ENCODE measurements at regions not wholly inside any gene's neighbourhood (a gene's known extent, or its start where the extent isn't known, plus 50 kb on each side); places are given as distances from the start of the nearest gene placed in this dataset.

DNA sequence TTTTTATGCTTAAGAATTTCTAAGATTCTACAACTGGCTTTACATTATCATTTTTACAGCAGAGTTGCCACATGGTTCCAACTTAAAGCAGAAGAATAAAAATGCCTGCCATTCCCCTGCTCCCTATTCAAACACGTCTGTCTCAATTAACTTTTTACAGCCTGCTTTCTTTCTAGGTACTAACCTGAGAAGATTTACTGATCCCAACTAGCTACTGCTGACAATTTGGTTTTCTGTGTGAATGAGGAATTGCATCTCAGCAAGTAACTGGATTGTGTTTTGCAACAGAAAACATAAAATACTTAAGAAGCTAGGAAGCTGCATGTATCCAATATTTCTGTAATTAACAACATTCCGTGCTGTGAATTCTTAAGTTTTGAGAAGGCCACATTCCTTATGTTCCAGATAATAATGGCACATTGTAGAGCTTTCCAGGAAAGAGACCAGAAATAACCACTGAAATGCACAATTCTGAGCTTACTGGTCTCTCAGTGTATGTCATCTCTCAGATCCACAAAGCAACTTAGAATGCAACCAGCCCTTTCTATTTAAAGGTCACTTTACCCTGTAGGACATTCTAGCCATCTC is 306.8 kb upstream of the NMUR2 start:
- no peak for TF ChIP-seq TCF12 (IDR thresholded peaks at IDR 0.05; ENCODE audit: low read depth)
- no peak for TF ChIP-seq FOXM1 (IDR thresholded peaks at IDR 0.05; ENCODE audit: borderline replicate concordance, low read depth)
- TF ChIP-seq YY1 (IDR thresholded peaks at IDR 0.05; ENCODE audit: low read depth): no peak
- TF ChIP-seq CEBPB (IDR thresholded peaks at IDR 0.05): no peak
- TF ChIP-seq, protein P1, sequence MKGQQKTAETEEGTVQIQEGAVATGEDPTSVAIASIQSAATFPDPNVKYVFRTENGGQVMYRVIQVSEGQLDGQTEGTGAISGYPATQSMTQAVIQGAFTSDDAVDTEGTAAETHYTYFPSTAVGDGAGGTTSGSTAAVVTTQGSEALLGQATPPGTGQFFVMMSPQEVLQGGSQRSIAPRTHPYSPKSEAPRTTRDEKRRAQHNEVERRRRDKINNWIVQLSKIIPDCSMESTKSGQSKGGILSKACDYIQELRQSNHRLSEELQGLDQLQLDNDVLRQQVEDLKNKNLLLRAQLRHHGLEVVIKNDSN (IDR thresholded peaks at IDR 0.05): no peak
- TF ChIP-seq EP300 (IDR thresholded peaks at IDR 0.05; ENCODE audit: borderline replicate concordance): no peak
- TF ChIP-seq EGR1 (IDR thresholded peaks at IDR 0.05): no peak
- TF ChIP-seq RAD21 (IDR thresholded peaks at IDR 0.05; ENCODE audit: low read depth): no peak
- TF ChIP-seq TAF1 (IDR thresholded peaks at IDR 0.05; ENCODE audit: low read depth): no peak
- no peak for TF ChIP-seq CREB1 (IDR thresholded peaks at IDR 0.05; ENCODE audit: low read depth)
- no peak for TF ChIP-seq ZBTB7A (IDR thresholded peaks at IDR 0.05; ENCODE audit: low read depth)
- no peak for TF ChIP-seq TEAD4 (IDR thresholded peaks at IDR 0.05)

Data from Ishikawa (cell line).